Transverse colon (tissue), 4 donors: ENCODE measurements at regions not wholly inside any gene's neighbourhood (a gene's known extent, or its start where the extent isn't known, plus 50 kb on each side); places are given as distances from the start of the nearest gene placed in this dataset.
"Not testable (repeated sequence)": the region's sequence is repeated elsewhere in the genome, so short reads cannot be mapped to it uniquely, and the experiment has no call there.

Experiments used
- DNase-seq: peaks from one replicate; pipeline ENCODE4 v3.0.0-alpha.2; 2019
- H3K27ac ChIP-seq, 4 donors: fragments of 200-600 bp; sonication (generic); 2 replicates each; pipeline ENCODE4 v1.5.1; 2016 to 2018; ENCODE audit warnings: inconsistent platforms in 4 of 4
- H3K27me3 ChIP-seq: fragments of 200-600 bp; sonication (generic); 2 replicates; pipeline ENCODE4 v1.5.1; 2017; ENCODE audit warnings: inconsistent platforms
- H3K36me3 ChIP-seq, 4 donors: fragments of 200-600 bp; sonication (generic); 2 replicates each; pipeline ENCODE4 v1.5.1; 2017 to 2019; ENCODE audit warnings: inconsistent platforms in 4 of 4
- H3K4me1 ChIP-seq, 4 donors: fragments of 200-600 bp; sonication (generic); 2 replicates each; pipeline ENCODE4 v1.5.1; 2017 to 2020; ENCODE audit warnings: inconsistent platforms in 4 of 4
- H3K4me3 ChIP-seq, 4 donors: fragments of 200-600 bp; sonication (generic); 1 replicate in 1 of 4; 2 replicates in 3 of 4; pipeline versions ENCODE4 v1.5.1 to v1.6.1; 2017 to 2019; ENCODE audit warnings: inconsistent platforms in 4 of 4
- H3K9me3 ChIP-seq, 2 donors: fragments of 200-600 bp; sonication (generic); 2 replicates each; pipeline ENCODE4 v1.5.1; 2017 to 2019; ENCODE audit warnings: inconsistent platforms in 2 of 2
- CTCF ChIP-seq, 5 experiments: fragments of 200-600 bp in 3 of 5; fragments of 450-650 bp in 2 of 5; sonication (generic) in 3 of 5; IDR thresholded peaks; 1 replicate in 2 of 5; 2 replicates in 3 of 5; pipeline ENCODE4 v1.5.1; 2016 to 2017; ENCODE audit warnings: antibody characterized with exemption in 5 of 5, inconsistent platforms in 3 of 5, mild to moderate bottlenecking in 2 of 5, moderate library complexity in 1 of 5
- EP300 ChIP-seq: sonication (generic); formaldehyde crosslinking; IDR thresholded peaks from one replicate; pipeline ENCODE4 v1.6.1; 2017; ENCODE audit warnings: antibody characterized with exemption, low read depth
- POLR2A ChIP-seq: fragments of 450-650 bp; IDR thresholded peaks from one replicate; pipeline ENCODE4 v1.6.1; 2016; ENCODE audit warnings: antibody characterized with exemption, mild to moderate bottlenecking, moderate library complexity
- POLR2AphosphoS5 ChIP-seq, 3 donors: sonication (generic); formaldehyde crosslinking; IDR thresholded peaks; one replicate each; pipeline ENCODE4 v1.6.1; 2016; ENCODE audit warnings: antibody characterized with exemption in 3 of 3
- WGBS, 2 donors: methylation state at CpG; one replicate each; pipeline ENCODE4 v1.1.5; 2018; ENCODE audit warnings: low coverage in 1 of 2; 5-methylcytosine and 5-hydroxymethylcytosine counted together
- in situ Hi-C, 4 donors: fragments of 200-750 bp; cut with MboI; loops; one replicate each; pipeline versions ENCODE4 v1.15.0 to v1.15.1; 2017; ENCODE audit warnings: low sequenced_read_pairs in 3 of 4, low pct_ligation_motif_present in 1 of 4, low pct_unique_long_range_greater_than_20kb in 1 of 4
- intact Hi-C: fragments of 100-400 bp; cut with DNase I; formaldehyde crosslinking; loops from one replicate; pipeline ENCODE4 v1.15.1; 2023; ENCODE audit warnings: low total_unique reads

- peaks cover 7 to 21% (median 10%) of the 10 kb centered on the region in 4 donors for H3K4me1 ChIP-seq
- H3K4me3 ChIP-seq = no peak overlapping the region
- in situ Hi-C loops = loop anchor here in 2 of 4 donors (10.0 to 25.0 kb wide), 2 partner anchors 493 to 505 kb away; partner anchors contain the start of gene CITED2 (in 1 of the 2)
- WGBS, 2 donors = 71 to 73% methylated on average over 2 to 5 of the region's 5 CpGs
- no peak for TF ChIP-seq POLR2AphosphoS5 (IDR thresholded peaks at IDR 0.05)
- no peak for DNase-seq
- H3K9me3 ChIP-seq = no peaks in the 10 kb centered on the region
- intact Hi-C loops = no loop called here
- no peaks in the 10 kb centered on the region for H3K27me3 ChIP-seq
- H3K27ac ChIP-seq = no peak overlapping the region
- no peaks in the 10 kb centered on the region for H3K36me3 ChIP-seq
Observed at GRCh38 chr6:139879823-139880356, 505.4 kb upstream of the CITED2 start.

- H3K9me3 ChIP-seq, H3K27ac ChIP-seq, H3K36me3 ChIP-seq, H3K27me3 ChIP-seq, DNase-seq, H3K4me3 ChIP-seq, intact Hi-C loops: not testable (repeated sequence)
- 68 to 95% methylated on average over 3 to 12 of the region's 12 CpGs for WGBS, 2 donors
- in situ Hi-C loops = loop anchor here in 2 of 4 donors (10.0 to 25.0 kb wide), 2 partner anchors 492 to 504 kb away; partner anchors contain the start of gene CITED2 (in 1 of the 2)
- H3K4me1 ChIP-seq = peaks cover 7 to 21% (median 10%) of the 10 kb centered on the region in 4 donors
Observed at GRCh38 chr6:139879241-139879640, 504.8 kb upstream of the CITED2 start.

- no peak overlapping the region for H3K4me3 ChIP-seq
- H3K36me3 ChIP-seq = no peaks in the 10 kb centered on the region
- WGBS, 2 donors = 76 to 91% methylated on average over 2 to 8 of the region's 8 CpGs
- no peaks in the 10 kb centered on the region for H3K9me3 ChIP-seq
- in situ Hi-C loops = loop anchor here in 2 of 4 donors (10.0 to 25.0 kb wide), 2 partner anchors 491 to 503 kb away; partner anchors contain the start of gene CITED2 (in 1 of the 2)
- DNase-seq = no peak
- peaks cover under 1 to 17% (median 12%) of the 10 kb centered on the region in 4 donors for H3K4me1 ChIP-seq
- H3K27me3 ChIP-seq = no peaks in the 10 kb centered on the region
- TF ChIP-seq EP300 (no peak), POLR2AphosphoS5 (IDR thresholded peaks at IDR 0.05) (no peak), CTCF (IDR thresholded peaks at IDR 0.05) (no peak), POLR2A (no peak)
- no peak overlapping the region for H3K27ac ChIP-seq
- intact Hi-C loops = no loop called here
Observed at GRCh38 chr6:139877828-139878405, 503.5 kb upstream of the CITED2 start.

- H3K4me3 ChIP-seq = no peak overlapping the region
- WGBS, 2 donors = 0 to 31% methylated on average over 1 to 2 of the region's 2 CpGs
- in situ Hi-C loops (loop anchor here in 2 of 4 donors (10.0 to 25.0 kb wide), 2 partner anchors 485 to 498 kb away; partner anchors contain the start of gene CITED2 (in 1 of the 2)), intact Hi-C loops (no loop called here)
- peak; percentile 76 for DNase-seq
- no peaks in the 10 kb centered on the region for H3K9me3 ChIP-seq
- H3K4me1 ChIP-seq = peaks cover 0 to 20% (median 16%) of the 10 kb centered on the region in 4 donors
- peak overlapping the region; percentile 37 to 68 (median 54) for H3K27ac ChIP-seq
- TF ChIP-seq POLR2AphosphoS5 (IDR thresholded peaks at IDR 0.05) (peak in 2 of 3 donors; percentile 40 to 49), CTCF (IDR thresholded peaks at IDR 0.05) (no peak), EP300 (no peak), POLR2A (no peak)
- H3K36me3 ChIP-seq = no peaks in the 10 kb centered on the region
- H3K27me3 ChIP-seq = no peaks in the 10 kb centered on the region
Observed at GRCh38 chr6:139872665-139873064, 498.2 kb upstream of the CITED2 start.

GRCh38 chr6:139871803-139872510 lies 497.5 kb upstream of the CITED2 start:
- peak overlapping the region; percentile 37 to 68 (median 54) for H3K27ac ChIP-seq
- no peak overlapping the region for H3K4me3 ChIP-seq
- no peak for DNase-seq
- H3K36me3 ChIP-seq = no peaks in the 10 kb centered on the region
- 15 to 54% methylated on average over 1 of the region's 1 CpG for WGBS, 2 donors
- H3K27me3 ChIP-seq = no peaks in the 10 kb centered on the region
- H3K4me1 ChIP-seq = peaks cover 0 to 20% (median 16%) of the 10 kb centered on the region in 4 donors
- intact Hi-C loops = no loop called here
- no peaks in the 10 kb centered on the region for H3K9me3 ChIP-seq
- in situ Hi-C loops = loop anchor here in 2 of 4 donors (10.0 to 25.0 kb wide), 2 partner anchors 485 to 497 kb away; partner anchors contain the start of gene CITED2 (in 1 of the 2)
- no peak for TF ChIP-seq POLR2A
- TF ChIP-seq EP300 = no peak
- TF ChIP-seq POLR2AphosphoS5 (IDR thresholded peaks at IDR 0.05) = no peak
- no peak for TF ChIP-seq CTCF (IDR thresholded peaks at IDR 0.05)
